K562 (cell line): ENCODE measurements at regions not wholly inside any gene's neighbourhood (a gene's known extent, or its start where the extent isn't known, plus 50 kb on each side); places are given as distances from the start of the nearest gene placed in this dataset.
"Not testable (repeated sequence)": the region's sequence is repeated elsewhere in the genome, so short reads cannot be mapped to it uniquely, and the experiment has no call there.

ENCODE experiments used
- CTCF ChIP-seq, 3 experiments: IDR thresholded peaks in 2 of 3; conservative IDR thresholded peaks in 1 of 3; 2 replicates each; pipeline ENCODE4 v1.5.1; 2011 to 2012; ENCODE audit warnings: low read length in 3 of 3, mild to moderate bottlenecking in 3 of 3, control low read depth in 2 of 3, improper control_type of control experiment in 1 of 3, inconsistent platforms in 1 of 3, low read depth in 1 of 3, mixed read lengths in 1 of 3, moderate library complexity in 1 of 3; ENCODE audit not compliant: insufficient read depth in 2 of 3
- FOXK2 ChIP-seq, 2 experiments: fragments of 450-650 bp; IDR thresholded peaks in 1 of 2; conservative IDR thresholded peaks in 1 of 2; 2 replicates each; pipeline ENCODE4 v1.6.1; 2016; ENCODE audit warnings: low read depth in 2 of 2, mild to moderate bottlenecking in 1 of 2
- FOXM1 ChIP-seq, 2 experiments: fragments of 450-650 bp in 1 of 2; sonication (generic) in 1 of 2; formaldehyde crosslinking in 1 of 2; IDR thresholded peaks; 2 replicates each; pipeline versions ENCODE4 v1.6.1 to v1.9.0; 2017 to 2022; ENCODE audit warnings: low read depth in 2 of 2, mild to moderate bottlenecking in 2 of 2, missing genetic modification reagents in 1 of 2, moderate library complexity in 1 of 2
- HMGXB4 ChIP-seq: sonication (generic); formaldehyde crosslinking; IDR thresholded peaks from 2 replicates; pipeline ENCODE4 v1.8.1; 2023; ENCODE audit warnings: mild to moderate bottlenecking, missing genetic modification reagents
- JUND ChIP-seq, 2 experiments: IDR thresholded peaks; 2 replicates in 1 of 2; 3 replicates in 1 of 2; pipeline ENCODE4 v1.6.1; 2011; ENCODE audit warnings: borderline replicate concordance in 2 of 2, low read depth in 2 of 2, low read length in 2 of 2, improper control_type of control experiment in 1 of 2, missing biosample characterization in 1 of 2, missing genetic modification characterization in 1 of 2, missing genetic modification reagents in 1 of 2
- MCM3 ChIP-seq: fragments of 450-650 bp; IDR thresholded peaks from 2 replicates; pipeline ENCODE4 v1.6.1; 2016
- NFATC3 ChIP-seq: fragments of 450-650 bp; IDR thresholded peaks from 2 replicates; pipeline ENCODE4 v1.6.1; 2017; ENCODE audit warnings: mild to moderate bottlenecking
- NR4A1 ChIP-seq, 2 experiments: fragments of 250-450 bp in 1 of 2; fragments of 450-650 bp in 1 of 2; sonication (Bioruptor Pico) in 1 of 2; IDR thresholded peaks; 2 replicates each; pipeline versions ENCODE4 v1.4.0 to v1.6.1; 2016 to 2020; ENCODE audit warnings: mild to moderate bottlenecking in 2 of 2, missing compliant biosample characterization in 1 of 2, missing genetic modification characterization in 1 of 2, moderate library complexity in 1 of 2
- RCOR1 ChIP-seq, 2 experiments: IDR thresholded peaks; 2 replicates each; pipeline ENCODE4 v1.6.1; 2012; ENCODE audit warnings: low read depth in 2 of 2, low read length in 2 of 2, borderline replicate concordance in 1 of 2, improper control_type of control experiment in 1 of 2
- TCFL5 ChIP-seq: fragments of 250-450 bp; sonication (Bioruptor Pico); conservative IDR thresholded peaks from 2 replicates; pipeline ENCODE4 v1.6.1; 2021; ENCODE audit warnings: mild to moderate bottlenecking, moderate library complexity, matching md5 sums
- USF1 ChIP-seq: sonication (generic); formaldehyde crosslinking; IDR thresholded peaks from 2 replicates; pipeline ENCODE4 v1.9.0; 2022; ENCODE audit warnings: mild to moderate bottlenecking, missing genetic modification reagents

- not testable (repeated sequence) for TF ChIP-seq NFATC3; CTCF (IDR thresholded peaks at IDR 0.05 in 2 of 3, conservative IDR thresholded peaks at IDR 0.05 in 1 of 3; ENCODE audit: insufficient read depth in 2 of 3, low read depth in 1 of 3, low read length in 3 of 3); FOXM1 (IDR thresholded peaks at IDR 0.05; ENCODE audit: low read depth); FOXM1 (CRISPR knock-in tag; IDR thresholded peaks at IDR 0.05; ENCODE audit: low read depth); NR4A1 (CRISPR knock-in tag; IDR thresholded peaks at IDR 0.05); NR4A1 (tag; IDR thresholded peaks at IDR 0.05); USF1 (CRISPR knock-in tag); RCOR1 (IDR thresholded peaks at IDR 0.05; ENCODE audit: borderline replicate concordance in 1 of 2, low read depth in 2 of 2, low read length in 2 of 2); TCFL5 (CRISPR knock-in tag); HMGXB4; FOXK2 (conservative IDR thresholded peaks at IDR 0.05 in 1 of 2, IDR thresholded peaks at IDR 0.05 in 1 of 2; ENCODE audit: low read depth in 2 of 2); JUND (IDR thresholded peaks at IDR 0.05; ENCODE audit: borderline replicate concordance, low read depth, low read length); JUND (tag; IDR thresholded peaks at IDR 0.05; ENCODE audit: borderline replicate concordance, low read depth, low read length); MCM3
Observed at GRCh38 chr7:56371792-56372191, 255.6 kb upstream of the NUPR2 start.
